Mucosa of descending colon (tissue), 3 donors: ENCODE measurements at regions not wholly inside any gene's neighbourhood (a gene's known extent, or its start where the extent isn't known, plus 50 kb on each side); places are given as distances from the start of the nearest gene placed in this dataset.
"Not testable (repeated sequence)": the region's sequence is repeated elsewhere in the genome, so short reads cannot be mapped to it uniquely, and the experiment has no call there.

ENCODE experiments used
- ATAC-seq: fragments of 200-7000 bp; cut with Tn5 transposase; one replicate; pipeline ENCODE4 v1.9.1; 2020; ENCODE audit warnings: mild to moderate bottlenecking, moderate library complexity
- DNase-seq, 3 donors: peaks; one replicate each; pipeline ENCODE4 v3.0.0-alpha.2; 2020
- H3K36me3 ChIP-seq: fragments of 200-600 bp; one replicate; pipeline ENCODE4 v1.8.0; 2021; ENCODE audit warnings: low read depth, mild to moderate bottlenecking
- H3K4me1 ChIP-seq: fragments of 200-600 bp; one replicate; pipeline ENCODE4 v1.8.0; 2021; ENCODE audit warnings: low read depth, mild to moderate bottlenecking
- H3K4me3 ChIP-seq: fragments of 200-600 bp; one replicate; pipeline ENCODE4 v1.8.0; 2021; ENCODE audit warnings: mild to moderate bottlenecking
- H3K9me3 ChIP-seq: fragments of 200-600 bp; one replicate; pipeline ENCODE4 v1.8.0; 2021; ENCODE audit warnings: mild to moderate bottlenecking
- CTCF ChIP-seq: fragments of 200-600 bp; IDR thresholded peaks from one replicate; pipeline ENCODE4 v1.8.0; 2022; ENCODE audit warnings: antibody characterized with exemption, mild to moderate bottlenecking
- intact Hi-C, 2 donors: fragments of 100-400 bp; cut with DNase I in 1 of 2; cut with micrococcal nuclease in 1 of 2; formaldehyde crosslinking; loops; one replicate each; pipeline versions ENCODE4 v1.11.0 to v1.11.1; 2022; cut with DNase I, micrococcal nuclease
- donor health status: DM: no; HTN: no; CAD: no; lungs with moderate emphysema.
- donor health status: DM: no; HTN: no; CAD: no.
- donor health status: DM: no; HTN: yes; CAD: no.

- TF ChIP-seq CTCF: no peak
- H3K36me3 ChIP-seq: no peaks in the 10 kb centered on the region
- intact Hi-C loops: no loop called here
- ATAC-seq (no peak), DNase-seq (no peak)
- H3K4me3 ChIP-seq: no peak overlapping the region
- H3K9me3 ChIP-seq: peaks cover 90% of the 10 kb centered on the region
- H3K4me1 ChIP-seq: no peaks in the 10 kb centered on the region
These were observed 1015.3 kb downstream of the KCNJ18 start for GRCh38 chr17:22707626-22708025.

- H3K36me3 ChIP-seq: no peaks in the 10 kb centered on the region
- no peak for DNase-seq
- no peak for ATAC-seq
- H3K9me3 ChIP-seq: peaks cover 68% of the 10 kb centered on the region
- H3K4me1 ChIP-seq: no peaks in the 10 kb centered on the region
- no peak for TF ChIP-seq CTCF
- intact Hi-C loops: no loop called here
- no peak overlapping the region for H3K4me3 ChIP-seq
These were observed 1024.9 kb downstream of the KCNJ18 start for GRCh38 chr17:22717211-22717610.

- DNase-seq: no peak
- Histone ChIP-seq H3K4me3 (no peak overlapping the region), H3K9me3 (peaks cover 72% of the 10 kb centered on the region), H3K4me1 (no peaks in the 10 kb centered on the region), H3K36me3 (no peaks in the 10 kb centered on the region)
- no peak for TF ChIP-seq CTCF
- ATAC-seq: no peak
- intact Hi-C loops: no loop called here
These were observed 1026.4 kb downstream of the KCNJ18 start for GRCh38 chr17:22718689-22719088.

GRCh38 chr17:22741066-22741465 is 1048.7 kb downstream of the KCNJ18 start:
- DNase-seq, H3K4me3 ChIP-seq, ATAC-seq, intact Hi-C loops, H3K36me3 ChIP-seq, H3K4me1 ChIP-seq: not testable (repeated sequence)
- peaks cover 71% of the 10 kb centered on the region for H3K9me3 ChIP-seq
